Naive thymus-derived CD4-positive, alpha-beta T cell (primary cell): ENCODE measurements at regions not wholly inside any gene's neighbourhood (a gene's known extent, or its start where the extent isn't known, plus 50 kb on each side); places are given as distances from the start of the nearest gene placed in this dataset.

Experiments
- ATAC-seq: fragments of 150-1000 bp; cut with Tn5 transposase; 2 replicates; pipeline ENCODE4 v1.10.0; 2021; ENCODE audit warnings: mild to moderate bottlenecking, moderate library complexity
- CTCF ChIA-PET: fragments of 350-600 bp; sonication (Branson Sonifier 250); formaldehyde crosslinking; loops from one replicate; lab custom pipeline; 2021; ENCODE audit warnings: antibody characterized with exemption; lab: Charles Lee
- POLR2A ChIA-PET: fragments of 350-600 bp; sonication (Branson Sonifier 250); formaldehyde crosslinking; loops from one replicate; lab custom pipeline; 2021; ENCODE audit warnings: antibody characterized with exemption, inconsistent platforms; lab: Charles Lee
- DNase-seq, 9 donors: peaks; one replicate each; pipeline versions ENCODE4 v3.0.0 to v3.0.0-alpha.2; 2020 to 2022; ENCODE audit warnings: mixed read lengths in 1 of 9
- H3K27ac ChIP-seq: one replicate; pipeline ENCODE4 v1.7.0; 2013; ENCODE audit warnings: mild to moderate bottlenecking, low read depth, low read length, moderate library complexity
- H3K27me3 ChIP-seq, 2 donors: one replicate each; pipeline ENCODE4 v1.7.0; 2013; ENCODE audit warnings: low read length in 2 of 2, mild to moderate bottlenecking in 2 of 2, moderate library complexity in 2 of 2; ENCODE audit not compliant: control insufficient read depth in 2 of 2, insufficient read depth in 2 of 2
- H3K36me3 ChIP-seq, 3 experiments: 1 replicate in 2 of 3; 2 replicates in 1 of 3; pipeline ENCODE4 v1.7.0; 2013; ENCODE audit warnings: low read length in 3 of 3, mild to moderate bottlenecking in 3 of 3, moderate library complexity in 1 of 3; ENCODE audit not compliant: insufficient read depth in 3 of 3, control insufficient read depth in 2 of 3
- H3K4me1 ChIP-seq, 2 donors: one replicate each; pipeline ENCODE4 v1.7.0; 2013; ENCODE audit warnings: low read length in 2 of 2, mild to moderate bottlenecking in 2 of 2, moderate library complexity in 1 of 2; ENCODE audit not compliant: control insufficient read depth in 2 of 2, insufficient read depth in 2 of 2
- H3K4me3 ChIP-seq: 2 replicates; pipeline ENCODE4 v1.7.0; 2013; ENCODE audit warnings: mild to moderate bottlenecking, low read length
- H3K9me3 ChIP-seq, 3 experiments: 1 replicate in 2 of 3; 2 replicates in 1 of 3; pipeline ENCODE4 v1.7.0; 2013; ENCODE audit warnings: low read length in 3 of 3; ENCODE audit not compliant: control insufficient read depth in 2 of 3
- H3K27ac Mint-ChIP-seq, 9 donors: one replicate each; pipeline ENCODE4 v1.8.0; 2020 to 2022; ENCODE audit warnings: mixed read lengths in 9 of 9, mild to moderate bottlenecking in 8 of 9, moderate library complexity in 5 of 9, inconsistent platforms in 2 of 9
- H3K27me3 Mint-ChIP-seq, 5 donors: one replicate each; pipeline ENCODE4 v1.8.0; 2021 to 2022; ENCODE audit warnings: mixed read lengths in 5 of 5, mild to moderate bottlenecking in 1 of 5
- H3K36me3 Mint-ChIP-seq, 5 donors: one replicate each; pipeline ENCODE4 v1.8.0; 2020 to 2022; ENCODE audit warnings: mixed read lengths in 5 of 5, mild to moderate bottlenecking in 3 of 5, inconsistent platforms in 1 of 5
- H3K4me1 Mint-ChIP-seq, 7 donors: one replicate each; pipeline ENCODE4 v1.8.0; 2020 to 2022; ENCODE audit warnings: mixed read lengths in 7 of 7, mild to moderate bottlenecking in 3 of 7, inconsistent platforms in 1 of 7
- H3K4me3 Mint-ChIP-seq, 10 donors: one replicate each; pipeline ENCODE4 v1.8.0; 2020 to 2022; ENCODE audit warnings: mild to moderate bottlenecking in 10 of 10, mixed read lengths in 10 of 10, moderate library complexity in 6 of 10, inconsistent platforms in 2 of 10
- H3K9me3 Mint-ChIP-seq, 11 donors: one replicate each; pipeline ENCODE4 v1.8.0; 2020 to 2022; ENCODE audit warnings: mixed read lengths in 11 of 11, mild to moderate bottlenecking in 4 of 11, inconsistent platforms in 1 of 11, moderate library complexity in 1 of 11
- intact Hi-C, 2 donors: fragments of 100-400 bp; cut with micrococcal nuclease; formaldehyde crosslinking; loops; one replicate each; pipeline ENCODE4 v1.15.1; 2023

GRCh38 chr15:68499620-68500312 is 67.8 kb upstream of the ITGA11 start:
- no peak overlapping the region for H3K27ac ChIP-seq
- ATAC-seq = no peak

GRCh38 chr15:68500363-68501258 is 68.6 kb upstream of the ITGA11 start:
- Mint-ChIP-seq H3K27ac (no peak overlapping the region), H3K4me3 (no peak overlapping the region), H3K36me3 (peaks cover 0 to 2% (median 0%) of the 10 kb centered on the region in 5 donors), H3K27me3 (peaks cover 0 to 16% (median 9%) of the 10 kb centered on the region in 5 donors), H3K9me3 (no peaks in the 10 kb centered on the region), H3K4me1 (peaks cover 0 to 13% (median 7%) of the 10 kb centered on the region in 7 donors)
- Histone ChIP-seq H3K4me1 (no peaks in the 10 kb centered on the region), H3K27me3 (no peaks in the 10 kb centered on the region), H3K27ac (no peak overlapping the region), H3K36me3 (no peaks in the 10 kb centered on the region), H3K4me3 (no peak overlapping the region), H3K9me3 (no peaks in the 10 kb centered on the region)
- CTCF ChIA-PET = no interaction called here
- DNase-seq (peak in 1 of 9 donors; percentile 7), ATAC-seq (no peak)
- POLR2A ChIA-PET = interaction anchor here (0.5 kb wide), 1 partner anchor 44 kb away, joined by 3 read pairs; no protein-coding TSS in a partner anchor
- intact Hi-C loops = no loop called here

More at GRCh38 chr15:68499620-68500312, 67.8 kb upstream of the ITGA11 start:
- no peak overlapping the region for H3K27ac Mint-ChIP-seq
- Histone ChIP-seq H3K27me3 (no peaks in the 10 kb centered on the region), H3K4me3 (no peak overlapping the region), H3K4me1 (no peaks in the 10 kb centered on the region), H3K9me3 (no peaks in the 10 kb centered on the region), H3K36me3 (no peaks in the 10 kb centered on the region)
- no peaks in the 10 kb centered on the region for H3K36me3 Mint-ChIP-seq
- intact Hi-C loops = no loop called here
- H3K9me3 Mint-ChIP-seq = no peaks in the 10 kb centered on the region
- POLR2A ChIA-PET = no interaction called here
- CTCF ChIA-PET = no interaction called here
- H3K4me3 Mint-ChIP-seq = no peak overlapping the region
- peak in 1 of 9 donors; percentile 12 for DNase-seq
- peaks cover 0 to 9% (median 5%) of the 10 kb centered on the region in 7 donors for H3K4me1 Mint-ChIP-seq
- H3K27me3 Mint-ChIP-seq = peaks cover 0 to 23% (median 6%) of the 10 kb centered on the region in 5 donors

- Mint-ChIP-seq H3K9me3 (peaks cover 0 to 2% (median 0%) of the 10 kb centered on the region in 11 donors), H3K27ac (no peak overlapping the region), H3K27me3 (peaks cover 0 to 15% (median 13%) of the 10 kb centered on the region in 5 donors), H3K4me1 (peaks cover 0 to 13% (median 7%) of the 10 kb centered on the region in 7 donors), H3K4me3 (no peak overlapping the region), H3K36me3 (peaks cover 0 to 2% (median 0%) of the 10 kb centered on the region in 5 donors)
- no peaks in the 10 kb centered on the region for H3K9me3 ChIP-seq
- ATAC-seq (no peak), DNase-seq (no peak)
- no peaks in the 10 kb centered on the region for H3K36me3 ChIP-seq
- intact Hi-C loops = no loop called here
- no peak overlapping the region for H3K4me3 ChIP-seq
- CTCF ChIA-PET = no interaction called here
- H3K27me3 ChIP-seq = no peaks in the 10 kb centered on the region
- H3K27ac ChIP-seq = no peak overlapping the region
- no peaks in the 10 kb centered on the region for H3K4me1 ChIP-seq
- POLR2A ChIA-PET = interaction anchor here (0.5 kb wide), 1 partner anchor 43 kb away, joined by 3 read pairs; no protein-coding TSS in a partner anchor
Observed at GRCh38 chr15:68501259-68501591, 69.3 kb upstream of the ITGA11 start.

- H3K4me3 ChIP-seq = no peak overlapping the region
- H3K4me1 ChIP-seq = no peaks in the 10 kb centered on the region
- ATAC-seq (no peak), DNase-seq (no peak)
- Mint-ChIP-seq H3K27ac (no peak overlapping the region), H3K36me3 (peaks cover 0 to 2% (median 0%) of the 10 kb centered on the region in 5 donors), H3K27me3 (peaks cover 0 to 16% (median 12%) of the 10 kb centered on the region in 5 donors), H3K4me3 (no peak overlapping the region), H3K9me3 (peaks cover 0 to 2% (median 0%) of the 10 kb centered on the region in 11 donors), H3K4me1 (peaks cover 0 to 13% (median 7%) of the 10 kb centered on the region in 7 donors)
- CTCF ChIA-PET = no interaction called here
- intact Hi-C loops = no loop called here
- POLR2A ChIA-PET = no interaction called here
- H3K9me3 ChIP-seq = no peaks in the 10 kb centered on the region
- no peaks in the 10 kb centered on the region for H3K36me3 ChIP-seq
- no peak overlapping the region for H3K27ac ChIP-seq
- H3K27me3 ChIP-seq = no peaks in the 10 kb centered on the region
Observed at GRCh38 chr15:68501616-68502015, 69.7 kb upstream of the ITGA11 start.

GRCh38 chr15:68502398-68502901 is 70.5 kb upstream of the ITGA11 start:
- DNase-seq = peak in 1 of 9 donors; percentile 11
- ChIA-PET CTCF (no interaction called here), POLR2A (no interaction called here)
- intact Hi-C loops = no loop called here
- Histone ChIP-seq H3K4me3 (no peak overlapping the region), H3K4me1 (no peaks in the 10 kb centered on the region), H3K36me3 (no peaks in the 10 kb centered on the region), H3K27me3 (no peaks in the 10 kb centered on the region), H3K9me3 (no peaks in the 10 kb centered on the region), H3K27ac (no peak overlapping the region)
- H3K27me3 Mint-ChIP-seq = peaks cover 0 to 21% (median 12%) of the 10 kb centered on the region in 5 donors
- no peak overlapping the region for H3K27ac Mint-ChIP-seq
- H3K36me3 Mint-ChIP-seq = peaks cover 0 to 2% (median 0%) of the 10 kb centered on the region in 5 donors
- peaks cover 0 to 13% (median 7%) of the 10 kb centered on the region in 7 donors for H3K4me1 Mint-ChIP-seq
- no peak overlapping the region for H3K4me3 Mint-ChIP-seq
- H3K9me3 Mint-ChIP-seq = peaks cover 0 to 2% (median 0%) of the 10 kb centered on the region in 11 donors
- no peak for ATAC-seq

- peaks cover 0 to 2% (median 0%) of the 10 kb centered on the region in 5 donors for H3K36me3 Mint-ChIP-seq
- Histone ChIP-seq H3K27me3 (no peaks in the 10 kb centered on the region), H3K9me3 (no peaks in the 10 kb centered on the region), H3K27ac (no peak overlapping the region), H3K4me3 (no peak overlapping the region), H3K4me1 (no peaks in the 10 kb centered on the region), H3K36me3 (no peaks in the 10 kb centered on the region)
- peak overlapping the region in 1 of 10 donors; percentile 19 for H3K4me3 Mint-ChIP-seq
- ATAC-seq (no peak), DNase-seq (peak in 1 of 9 donors; percentile 9)
- peaks cover 0 to 2% (median 0%) of the 10 kb centered on the region in 11 donors for H3K9me3 Mint-ChIP-seq
- intact Hi-C loops = no loop called here
- ChIA-PET POLR2A (no interaction called here), CTCF (no interaction called here)
- peaks cover 0 to 13% (median 7%) of the 10 kb centered on the region in 7 donors for H3K4me1 Mint-ChIP-seq
- H3K27ac Mint-ChIP-seq = peak overlapping the region in 1 of 9 donors; percentile 53
- H3K27me3 Mint-ChIP-seq = peaks cover 0 to 21% (median 8%) of the 10 kb centered on the region in 5 donors
Observed at GRCh38 chr15:68503213-68503612, 71.2 kb upstream of the ITGA11 start.
